ENCODE measurements at regions not wholly inside any gene's neighbourhood (a gene's known extent, or its start where the extent isn't known, plus 50 kb on each side); places are given as distances from the start of the nearest gene placed in this dataset.
"Not testable (repeated sequence)": the region's sequence is repeated elsewhere in the genome, so short reads cannot be mapped to it uniquely, and the experiment has no call there.

- Histone ChIP-seq H3K27ac (ENCODE audit: poor library complexity, severe bottlenecking) (no peak overlapping the region), H3K36me3 (ENCODE audit: low read depth) (no peaks in the 10 kb centered on the region), H3K4me3 (ENCODE audit: severe bottlenecking) (no peak overlapping the region), H3K27me3 (ENCODE audit: insufficient read depth, poor library complexity, severe bottlenecking) (no peaks in the 10 kb centered on the region), H3K4me1 (ENCODE audit: insufficient read depth, poor library complexity, severe bottlenecking) (no peaks in the 10 kb centered on the region), H3K9me3 (ENCODE audit: severe bottlenecking) (no peaks in the 10 kb centered on the region)
- ATAC-seq (ENCODE audit: low read depth) (no peak), DNase-seq (ENCODE audit: low spot score) (no peak)
- no peak for TF ChIP-seq CTCF (IDR thresholded peaks at IDR 0.05; ENCODE audit: poor library complexity, severe bottlenecking)
Observed at GRCh38 chr14:81767266-81767995, 233.8 kb upstream of the SEL1L start.

GRCh38 chr14:81771651-81772275, 238.1 kb upstream of the SEL1L start:
- no peak for DNase-seq (ENCODE audit: low spot score)
- TF ChIP-seq CTCF (IDR thresholded peaks at IDR 0.05; ENCODE audit: poor library complexity, severe bottlenecking) = no peak
- no peak for ATAC-seq (ENCODE audit: low read depth)

GRCh38 chr14:81772381-81772780, 238.7 kb upstream of the SEL1L start:
- Histone ChIP-seq H3K4me1 (ENCODE audit: insufficient read depth, poor library complexity, severe bottlenecking) (no peaks in the 10 kb centered on the region), H3K4me3 (ENCODE audit: severe bottlenecking) (no peak overlapping the region), H3K9me3 (ENCODE audit: severe bottlenecking) (no peaks in the 10 kb centered on the region), H3K36me3 (ENCODE audit: low read depth) (no peaks in the 10 kb centered on the region), H3K27me3 (ENCODE audit: insufficient read depth, poor library complexity, severe bottlenecking) (no peaks in the 10 kb centered on the region), H3K27ac (ENCODE audit: poor library complexity, severe bottlenecking) (no peak overlapping the region)
- DNase-seq (ENCODE audit: low spot score) = no peak
- no peak for TF ChIP-seq CTCF (IDR thresholded peaks at IDR 0.05; ENCODE audit: poor library complexity, severe bottlenecking)
- ATAC-seq (ENCODE audit: low read depth) = no peak

More at GRCh38 chr14:81771651-81772275, 238.1 kb upstream of the SEL1L start:
- no peaks in the 10 kb centered on the region for H3K27me3 ChIP-seq (ENCODE audit: insufficient read depth, poor library complexity, severe bottlenecking)
- no peak overlapping the region for H3K27ac ChIP-seq (ENCODE audit: poor library complexity, severe bottlenecking)
- H3K36me3 ChIP-seq (ENCODE audit: low read depth) = no peaks in the 10 kb centered on the region
- no peaks in the 10 kb centered on the region for H3K9me3 ChIP-seq (ENCODE audit: severe bottlenecking)
- no peaks in the 10 kb centered on the region for H3K4me1 ChIP-seq (ENCODE audit: insufficient read depth, poor library complexity, severe bottlenecking)
- no peak overlapping the region for H3K4me3 ChIP-seq (ENCODE audit: severe bottlenecking)

- H3K27ac ChIP-seq (ENCODE audit: poor library complexity, severe bottlenecking) = no peak overlapping the region
- ATAC-seq (ENCODE audit: low read depth) = no peak
- no peaks in the 10 kb centered on the region for H3K27me3 ChIP-seq (ENCODE audit: insufficient read depth, poor library complexity, severe bottlenecking)
- H3K4me3 ChIP-seq (ENCODE audit: severe bottlenecking) = no peak overlapping the region
- H3K36me3 ChIP-seq (ENCODE audit: low read depth) = no peaks in the 10 kb centered on the region
- TF ChIP-seq CTCF (IDR thresholded peaks at IDR 0.05; ENCODE audit: poor library complexity, severe bottlenecking) = no peak
- no peak for DNase-seq (ENCODE audit: low spot score)
- H3K4me1 ChIP-seq (ENCODE audit: insufficient read depth, poor library complexity, severe bottlenecking) = no peaks in the 10 kb centered on the region
- H3K9me3 ChIP-seq (ENCODE audit: severe bottlenecking) = no peaks in the 10 kb centered on the region
Observed at GRCh38 chr14:81776531-81776930, 242.9 kb upstream of the SEL1L start.

GRCh38 chr14:81781798-81782197, 248.1 kb upstream of the SEL1L start:
- not testable (repeated sequence) for H3K27me3 ChIP-seq (ENCODE audit: insufficient read depth, poor library complexity, severe bottlenecking); H3K4me3 ChIP-seq (ENCODE audit: severe bottlenecking); ATAC-seq (ENCODE audit: low read depth); H3K27ac ChIP-seq (ENCODE audit: poor library complexity, severe bottlenecking); H3K4me1 ChIP-seq (ENCODE audit: insufficient read depth, poor library complexity, severe bottlenecking); H3K36me3 ChIP-seq (ENCODE audit: low read depth); DNase-seq (ENCODE audit: low spot score); H3K9me3 ChIP-seq (ENCODE audit: severe bottlenecking)

Measured in RWPE2 (cell line).